Vagina (tissue), 2 donors: ENCODE measurements at regions not wholly inside any gene's neighbourhood (a gene's known extent, or its start where the extent isn't known, plus 50 kb on each side); places are given as distances from the start of the nearest gene placed in this dataset. TPM values are rescaled to one million over a fixed set of nuclear protein-coding genes. Genes with fewer than 3 reads are reported as not detected.

Experiments
- DNase-seq, 2 donors: peaks; one replicate each; pipeline ENCODE4 v3.0.0-alpha.2; 2017; ENCODE audit errors: extremely low spot score in 2 of 2
- H3K27ac ChIP-seq: fragments of 200-600 bp; sonication (generic); one replicate; pipeline ENCODE4 v1.5.1; 2019
- H3K27me3 ChIP-seq: fragments of 200-600 bp; sonication (generic); one replicate; pipeline ENCODE4 v1.5.1; 2019
- H3K36me3 ChIP-seq, 2 donors: fragments of 200-600 bp; sonication (generic); one replicate each; pipeline ENCODE4 v1.5.1; 2017 to 2019
- H3K4me1 ChIP-seq: fragments of 200-600 bp; sonication (generic); one replicate; pipeline ENCODE4 v1.5.1; 2019
- H3K4me3 ChIP-seq, 2 donors: fragments of 200-600 bp; sonication (generic); 1 replicate in 1 of 2; 2 replicates in 1 of 2; pipeline ENCODE4 v1.5.1; 2016 to 2019
- H3K9me3 ChIP-seq: fragments of 200-600 bp; sonication (generic); one replicate; pipeline ENCODE4 v1.5.1; 2019
- POLR2A ChIP-seq, 2 donors: fragments of 450-650 bp; IDR thresholded peaks; one replicate each; pipeline ENCODE4 v1.6.1; 2017; ENCODE audit warnings: antibody characterized with exemption in 2 of 2, mild to moderate bottlenecking in 2 of 2, moderate library complexity in 2 of 2
- POLR2AphosphoS5 ChIP-seq, 2 donors: sonication (generic); formaldehyde crosslinking; IDR thresholded peaks; one replicate each; pipeline ENCODE4 v1.9.0; 2017; ENCODE audit warnings: antibody characterized with exemption in 2 of 2, mild to moderate bottlenecking in 2 of 2, low read depth in 1 of 2; ENCODE audit not compliant: insufficient read depth in 1 of 2
- intact Hi-C: fragments of 100-400 bp; cut with DNase I; formaldehyde crosslinking; loops from one replicate; pipeline ENCODE4 v1.15.1; 2023
- small RNA-seq: library from RNA; depleted of rRNA; stranded (forward); fragments of <200 nt; gene quantifications from one replicate; pipeline ENCODE3, GENCODE V24; 2016
- TF ChIP-seq, protein P1 (sequence below), 3 experiments: fragments of 450-650 bp in 2 of 3; fragments of 200-600 bp in 1 of 3; sonication (generic) in 1 of 3; IDR thresholded peaks; one replicate each; pipeline ENCODE4 v1.5.1; 2017 to 2019; ENCODE audit warnings: antibody characterized with exemption in 3 of 3, mild to moderate bottlenecking in 2 of 3, moderate library complexity in 2 of 3

DNA sequence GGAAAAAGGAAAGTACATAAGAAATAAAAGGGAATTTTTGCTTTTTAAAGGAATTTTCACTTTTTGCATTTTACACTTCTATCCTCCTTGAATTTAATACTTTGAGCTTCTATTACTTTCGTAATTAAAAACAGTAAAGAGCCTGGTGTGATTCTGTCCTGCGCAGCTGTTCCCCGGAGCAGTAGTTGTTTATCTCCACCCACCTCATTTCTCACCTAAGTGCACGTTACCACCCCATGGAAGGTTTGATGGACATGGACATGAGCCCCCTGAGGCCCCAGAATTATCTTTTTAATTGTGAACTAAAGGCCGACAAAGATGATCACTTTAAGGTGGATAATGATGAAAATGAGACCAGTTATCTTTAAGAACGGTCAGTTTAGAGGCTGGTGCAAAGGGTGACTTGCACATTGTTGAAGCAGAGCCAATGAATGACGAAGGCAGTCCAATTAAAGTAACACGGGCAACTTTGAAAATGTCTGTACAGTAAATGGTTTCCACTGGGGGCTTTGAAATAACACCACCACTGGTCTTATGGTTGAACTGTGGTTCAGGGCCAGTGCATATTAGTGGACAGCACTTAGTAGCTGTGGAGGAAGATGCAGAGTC is 52.1 kb upstream of the TEX13D start:
- intact Hi-C loops: no loop called here
- DNase-seq: no peak
- no peaks in the 10 kb centered on the region for H3K27me3 ChIP-seq
- TF ChIP-seq POLR2A (IDR thresholded peaks at IDR 0.05) (no peak), POLR2AphosphoS5 (IDR thresholded peaks at IDR 0.05; ENCODE audit: insufficient read depth in 1 of 2, low read depth in 1 of 2) (no peak)
- TF ChIP-seq, protein P1, sequence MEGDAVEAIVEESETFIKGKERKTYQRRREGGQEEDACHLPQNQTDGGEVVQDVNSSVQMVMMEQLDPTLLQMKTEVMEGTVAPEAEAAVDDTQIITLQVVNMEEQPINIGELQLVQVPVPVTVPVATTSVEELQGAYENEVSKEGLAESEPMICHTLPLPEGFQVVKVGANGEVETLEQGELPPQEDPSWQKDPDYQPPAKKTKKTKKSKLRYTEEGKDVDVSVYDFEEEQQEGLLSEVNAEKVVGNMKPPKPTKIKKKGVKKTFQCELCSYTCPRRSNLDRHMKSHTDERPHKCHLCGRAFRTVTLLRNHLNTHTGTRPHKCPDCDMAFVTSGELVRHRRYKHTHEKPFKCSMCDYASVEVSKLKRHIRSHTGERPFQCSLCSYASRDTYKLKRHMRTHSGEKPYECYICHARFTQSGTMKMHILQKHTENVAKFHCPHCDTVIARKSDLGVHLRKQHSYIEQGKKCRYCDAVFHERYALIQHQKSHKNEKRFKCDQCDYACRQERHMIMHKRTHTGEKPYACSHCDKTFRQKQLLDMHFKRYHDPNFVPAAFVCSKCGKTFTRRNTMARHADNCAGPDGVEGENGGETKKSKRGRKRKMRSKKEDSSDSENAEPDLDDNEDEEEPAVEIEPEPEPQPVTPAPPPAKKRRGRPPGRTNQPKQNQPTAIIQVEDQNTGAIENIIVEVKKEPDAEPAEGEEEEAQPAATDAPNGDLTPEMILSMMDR (IDR thresholded peaks at IDR 0.05): no peak
- H3K9me3 ChIP-seq: no peaks in the 10 kb centered on the region
- no peaks in the 10 kb centered on the region for H3K4me1 ChIP-seq
- H3K36me3 ChIP-seq: no peaks in the 10 kb centered on the region
- no peak overlapping the region for H3K27ac ChIP-seq
- H3K4me3 ChIP-seq: no peak overlapping the region

DNA sequence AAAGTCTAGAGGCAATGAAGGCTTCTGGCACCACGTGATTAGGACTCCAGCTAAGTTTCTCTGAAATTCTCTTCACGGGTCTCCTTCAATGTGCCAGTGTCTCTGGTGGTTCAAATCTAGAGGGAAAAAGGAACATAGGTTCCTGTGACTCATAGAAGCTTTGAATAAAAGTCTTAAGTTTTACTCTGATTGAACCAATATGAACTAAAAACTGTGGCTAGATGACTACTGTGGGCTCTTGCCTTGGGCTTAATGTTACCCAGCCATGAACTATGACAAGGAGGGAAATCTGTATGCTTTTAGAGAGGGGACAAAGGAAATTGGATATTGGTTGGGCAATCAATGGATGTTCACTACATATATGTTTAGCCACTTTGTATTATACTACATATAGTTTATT is 49.9 kb upstream of the TEX13D start:
- no peak for TF ChIP-seq POLR2A (IDR thresholded peaks at IDR 0.05)
- TF ChIP-seq, protein P1 (IDR thresholded peaks at IDR 0.05): no peak
- no peak for TF ChIP-seq POLR2AphosphoS5 (IDR thresholded peaks at IDR 0.05; ENCODE audit: insufficient read depth in 1 of 2, low read depth in 1 of 2)
- H3K27ac ChIP-seq: no peak overlapping the region
- DNase-seq: no peak
- intact Hi-C loops: no loop called here
- H3K4me1 ChIP-seq: no peaks in the 10 kb centered on the region
- no peaks in the 10 kb centered on the region for H3K27me3 ChIP-seq
- no peaks in the 10 kb centered on the region for H3K36me3 ChIP-seq
- no peak overlapping the region for H3K4me3 ChIP-seq
- H3K9me3 ChIP-seq: no peaks in the 10 kb centered on the region

Small RNA genes lying in the stretch of these regions (small RNA-seq; reads per million reads assigned to genes)
- not detected for gene RF00561
